AG08395 (cell line): ENCODE measurements at regions not wholly inside any gene's neighbourhood (a gene's known extent, or its start where the extent isn't known, plus 50 kb on each side); places are given as distances from the start of the nearest gene placed in this dataset.
A peak's percentile ranks its signal among the peaks of the same experiment; 100 is the strongest.
"Not testable (repeated sequence)": the region's sequence is repeated elsewhere in the genome, so short reads cannot be mapped to it uniquely, and the experiment has no call there.

Source experiments
- DNase-seq: peaks from one replicate; pipeline ENCODE4 v3.0.0; 2012; ENCODE audit warnings: mixed read lengths, low spot score

DNA sequence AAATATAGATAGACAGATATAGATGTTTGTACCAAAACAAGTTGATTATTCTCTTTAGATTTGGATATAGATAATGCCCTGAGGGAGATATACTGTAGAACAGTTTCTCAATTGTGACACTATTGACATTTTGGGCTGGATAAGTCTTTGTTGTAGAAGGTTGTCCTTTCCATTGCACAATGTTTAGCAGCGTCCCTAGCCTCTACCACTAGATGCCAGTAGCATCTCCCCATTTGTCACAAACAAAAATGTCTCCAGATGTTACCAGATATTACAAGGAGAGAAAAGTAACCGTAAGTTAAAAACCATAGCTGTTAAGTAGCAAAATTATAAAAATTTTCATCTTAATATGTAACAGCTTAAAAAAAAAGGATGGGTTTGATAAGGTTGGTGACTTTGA, 2595.3 kb downstream of the ARAP2 start:
- DNase-seq = peak; percentile 3

DNA sequence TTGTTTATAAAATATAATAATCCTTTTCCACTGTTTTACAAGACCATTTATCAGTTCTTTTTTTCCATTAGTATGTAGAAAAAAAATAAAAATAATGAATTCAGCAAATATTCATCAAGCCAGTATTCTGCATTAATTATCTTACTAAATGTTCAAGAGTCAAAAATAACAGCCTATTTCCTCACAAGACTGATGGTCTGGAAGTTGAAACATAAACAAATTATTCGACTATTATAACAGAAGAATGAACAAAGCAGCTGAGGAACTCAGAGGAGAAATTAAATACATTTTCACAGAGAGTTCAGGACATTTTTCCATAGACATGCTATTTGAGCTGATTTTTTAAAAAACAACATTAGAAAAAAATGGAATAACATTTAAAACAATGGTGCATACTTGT, 2594.8 kb downstream of the ARAP2 start:
- no peak for DNase-seq

DNA sequence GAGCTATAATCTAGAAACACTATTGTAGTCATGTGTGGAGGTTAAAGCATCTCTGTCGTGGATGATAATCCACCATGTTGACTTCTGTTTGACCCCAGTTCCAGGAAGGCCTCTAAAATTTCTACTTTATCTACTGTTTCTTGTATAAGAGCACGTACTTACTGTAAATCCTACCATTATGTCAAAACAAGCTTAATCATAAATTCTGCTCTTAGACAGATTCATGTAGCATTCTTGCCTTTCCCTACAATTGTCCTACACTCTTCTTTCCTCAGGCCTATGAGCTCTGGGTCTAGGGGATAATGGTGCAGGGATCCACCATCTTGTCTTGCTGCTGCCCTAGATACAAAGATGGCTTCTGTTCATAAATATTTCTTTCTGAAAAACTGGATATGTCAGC, 2594.3 kb downstream of the ARAP2 start:
- no peak for DNase-seq

DNA sequence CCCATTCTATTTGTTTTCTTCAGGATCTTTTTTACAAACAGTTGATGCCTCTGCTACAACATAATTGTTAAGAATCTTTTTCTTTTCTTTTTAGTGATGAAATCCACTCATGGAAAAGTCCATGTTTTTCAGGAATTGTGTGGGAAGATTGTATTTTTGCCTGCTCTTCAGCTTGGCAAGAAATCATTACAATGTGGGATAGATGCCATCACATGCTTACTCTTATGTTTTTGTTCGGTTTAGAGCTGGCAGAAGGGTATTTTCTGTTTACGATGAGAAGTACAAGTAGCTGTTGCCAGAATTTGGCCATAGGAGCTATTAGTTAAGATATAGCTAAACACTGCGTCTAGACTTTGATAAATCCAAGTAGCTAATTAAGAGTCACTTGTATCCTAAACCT, 2585.3 kb downstream of the ARAP2 start:
- DNase-seq = no peak

DNA sequence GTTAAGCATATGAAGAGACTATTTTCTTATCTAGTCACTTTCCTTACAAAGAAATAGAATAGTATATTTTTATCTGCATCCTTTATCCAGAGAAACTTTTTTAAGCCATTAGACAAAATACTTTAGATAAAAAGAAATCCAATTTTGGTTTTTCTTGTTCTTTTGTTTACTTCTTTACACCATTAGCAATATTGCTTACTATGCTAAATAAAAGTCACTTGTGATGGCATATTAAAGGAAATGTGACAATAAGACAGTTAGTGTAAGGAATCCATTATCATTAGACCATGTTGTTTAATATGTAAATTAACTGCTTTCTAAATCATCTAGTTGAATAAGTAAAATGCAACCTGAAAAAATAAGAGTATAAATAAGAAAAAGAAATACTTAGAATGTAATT, 2582.7 kb downstream of the ARAP2 start:
- DNase-seq = no peak

DNA sequence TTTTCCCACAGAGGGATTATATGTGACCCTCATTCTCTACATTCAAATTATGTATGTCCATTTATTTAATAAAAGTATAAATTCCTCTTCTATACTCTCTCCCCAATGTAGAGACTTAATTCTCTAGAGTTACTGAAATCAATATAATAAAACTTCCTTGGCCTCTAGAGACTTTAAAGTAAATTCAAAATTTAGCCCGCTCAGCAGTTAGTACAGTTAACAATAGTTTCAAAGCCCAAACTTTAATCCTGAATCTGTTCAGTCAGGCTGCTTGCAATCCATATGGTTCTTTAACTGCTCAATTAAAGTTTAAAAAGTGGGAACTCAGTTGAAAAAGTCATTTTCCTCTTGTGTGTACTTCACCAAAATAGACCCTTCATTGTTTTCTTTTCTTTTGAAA, 2558.4 kb downstream of the ARAP2 start:
- no peak for DNase-seq

DNA sequence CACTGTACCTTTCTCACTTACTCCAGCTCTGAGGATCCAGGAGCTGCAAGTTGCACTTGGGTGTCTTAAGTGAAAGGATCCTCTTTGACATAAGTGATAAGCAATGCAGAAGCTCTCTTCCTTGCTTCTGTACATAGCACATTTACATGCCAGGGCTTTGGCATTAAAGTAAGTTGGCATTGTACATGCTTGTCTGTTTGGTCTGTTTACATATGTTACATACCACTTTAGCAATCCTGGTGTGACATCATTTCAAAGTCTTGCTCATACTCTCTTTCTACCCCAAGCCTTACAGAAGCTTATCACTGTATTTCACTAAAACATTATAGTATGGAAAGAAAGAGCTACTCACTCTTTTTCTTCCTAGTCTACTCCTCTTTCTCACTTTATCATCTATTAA, 2548.3 kb downstream of the ARAP2 start:
- no peak for DNase-seq

DNA sequence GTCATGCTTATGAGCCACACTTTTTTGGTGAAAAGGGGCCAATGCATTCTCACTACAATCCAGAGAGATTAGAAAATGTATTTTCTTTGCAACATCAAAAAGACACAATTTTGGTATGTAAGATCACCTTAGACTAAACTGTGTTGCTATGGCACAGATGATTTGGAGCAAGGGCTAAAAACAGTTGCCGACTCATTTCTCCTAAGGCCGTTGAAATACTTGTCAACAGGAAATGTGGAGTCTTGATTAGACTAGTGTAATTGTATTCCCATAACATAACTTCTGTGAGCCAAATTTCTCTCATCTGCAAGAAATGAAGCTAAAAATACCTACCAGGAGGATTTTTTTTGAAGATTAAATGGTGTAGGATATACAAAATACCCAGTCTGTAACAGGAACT, 2547.7 kb downstream of the ARAP2 start:
- no peak for DNase-seq

DNA sequence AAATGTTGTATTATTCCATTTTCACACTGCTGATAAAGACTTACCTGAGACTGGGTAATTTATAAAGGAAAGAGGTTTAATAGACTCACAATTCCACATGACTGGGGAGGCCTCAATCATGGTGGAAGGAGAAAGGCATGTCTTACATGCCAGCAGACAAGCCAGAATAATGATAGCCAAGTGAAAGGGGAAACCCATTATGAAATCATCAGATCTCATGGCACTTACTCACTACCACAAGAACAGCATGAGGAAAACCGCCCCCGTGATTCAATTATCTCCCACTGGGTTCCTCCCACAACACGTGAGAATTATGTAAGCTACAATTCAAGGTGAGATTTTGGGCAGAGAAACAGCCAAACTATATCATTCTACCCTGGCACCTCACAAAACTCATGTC, 2535.1 kb downstream of the ARAP2 start:
- no peak for DNase-seq

DNA sequence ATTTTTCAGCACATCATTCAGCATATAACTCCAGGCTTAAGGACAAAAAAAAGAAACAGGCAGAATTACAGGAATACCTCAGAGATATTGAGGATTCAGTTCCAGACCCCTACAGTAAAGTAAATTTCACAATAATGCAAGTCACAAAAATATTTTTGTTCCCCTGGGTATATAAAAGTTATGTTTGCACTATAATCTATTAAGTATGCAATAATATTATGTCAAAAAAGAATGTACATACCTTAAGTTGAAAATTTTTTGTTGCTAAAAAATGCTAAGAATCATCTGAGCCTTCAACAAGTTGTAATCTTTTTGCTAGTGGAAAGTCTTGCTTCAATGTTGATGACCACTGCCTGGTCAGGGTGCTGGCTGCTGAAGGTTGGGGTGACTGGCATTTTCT, 2532.5 kb downstream of the ARAP2 start:
- no peak for DNase-seq

DNA sequence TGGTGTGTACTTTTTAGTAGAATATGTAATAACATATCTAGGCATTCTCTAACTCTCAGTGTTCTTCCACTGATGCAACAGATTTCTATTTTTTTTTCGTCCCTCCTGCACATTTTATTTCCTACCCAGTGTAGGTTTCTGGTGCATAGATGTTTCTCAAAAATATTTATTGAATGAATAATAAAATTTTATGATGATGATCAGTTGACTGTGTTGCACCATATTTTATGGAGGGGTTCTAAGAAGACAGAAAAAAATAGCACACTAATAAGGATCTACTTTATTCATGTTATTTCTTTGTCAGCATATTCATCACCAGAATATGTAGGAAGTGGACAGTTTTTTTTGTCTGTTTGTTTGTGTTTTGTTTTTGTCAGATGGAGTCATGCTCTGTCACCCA, 2529.3 kb downstream of the ARAP2 start:
- no peak for DNase-seq

DNA sequence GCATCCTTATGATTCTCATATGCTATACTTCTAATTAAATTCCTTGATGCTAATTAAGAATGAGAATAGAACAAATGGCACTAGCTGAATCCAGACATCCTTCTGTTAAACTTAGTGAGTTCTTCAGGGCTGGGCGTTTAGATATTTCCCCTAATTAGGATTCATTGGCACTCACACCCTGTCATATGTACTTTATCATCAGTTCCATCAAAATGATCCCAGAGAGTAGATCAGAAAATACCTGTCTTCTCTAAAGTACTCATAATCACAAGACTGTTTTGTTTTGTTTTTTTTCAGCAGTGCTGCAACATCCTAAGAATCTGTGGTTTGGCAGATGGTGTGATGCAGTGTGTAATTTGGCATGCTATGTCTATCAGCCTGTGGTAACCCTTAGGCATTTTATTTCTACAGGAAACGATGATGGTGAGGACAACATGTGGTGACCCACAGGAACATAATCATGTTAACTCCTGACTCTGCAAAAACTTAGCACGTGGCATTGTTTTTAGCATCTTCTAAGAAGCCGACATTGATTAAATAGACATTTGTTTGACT, 2528.4 kb downstream of the ARAP2 start:
- DNase-seq = peak; percentile 69

DNA sequence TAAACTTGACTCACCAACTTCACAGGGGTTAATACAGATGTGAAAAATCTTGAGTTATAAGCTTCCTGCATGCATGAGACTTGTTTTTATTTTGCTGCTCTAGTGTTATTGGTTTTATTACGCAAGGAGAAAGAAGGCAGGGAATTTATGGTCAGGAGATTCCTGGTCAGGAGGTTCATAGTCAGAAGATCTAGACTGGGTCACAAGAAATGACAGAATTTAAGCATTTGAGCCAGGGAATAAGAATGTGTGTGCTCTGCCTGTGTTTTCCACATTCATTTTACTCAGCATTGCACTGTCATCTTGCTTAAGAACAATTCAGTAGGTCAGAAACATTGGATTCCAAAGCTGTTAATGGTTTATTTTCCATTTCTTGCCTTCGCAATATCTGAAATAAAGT, 2522.1 kb downstream of the ARAP2 start:
- peak; percentile 14 for DNase-seq

DNA sequence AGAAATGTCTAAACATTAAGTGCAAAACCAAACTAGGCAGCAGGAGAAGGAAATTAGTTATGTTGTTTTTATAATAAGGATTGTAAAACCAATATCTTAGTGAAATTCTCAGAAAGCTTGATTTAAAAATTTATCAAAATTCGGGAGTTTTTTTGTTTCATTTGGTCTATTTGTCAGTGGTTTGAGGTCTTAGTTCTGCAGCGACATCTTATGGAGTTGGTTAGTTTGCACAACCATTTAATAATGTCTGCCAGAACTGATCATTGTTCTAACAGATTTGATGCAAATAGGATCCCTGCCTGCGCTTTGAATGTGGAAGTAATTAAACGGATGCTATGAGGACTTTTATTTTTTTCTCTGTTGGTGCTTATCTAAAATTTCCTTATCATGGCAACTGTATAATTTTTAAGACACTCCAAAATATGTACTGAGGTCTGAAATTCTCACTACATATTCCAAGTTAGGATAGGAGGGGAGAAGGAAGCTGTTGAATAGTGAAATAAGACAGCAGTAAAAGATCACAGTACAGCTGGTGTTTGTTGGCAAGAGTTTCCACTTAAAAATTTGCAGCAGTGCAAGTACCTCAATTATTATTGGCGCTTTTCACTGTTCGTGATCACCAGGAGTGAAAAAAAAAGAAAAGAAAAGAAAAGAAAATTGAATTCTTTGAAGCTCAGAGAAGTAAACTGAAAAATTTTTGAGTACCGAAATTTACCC, 2521.4 kb downstream of the ARAP2 start:
- DNase-seq = peak; percentile 3

DNA sequence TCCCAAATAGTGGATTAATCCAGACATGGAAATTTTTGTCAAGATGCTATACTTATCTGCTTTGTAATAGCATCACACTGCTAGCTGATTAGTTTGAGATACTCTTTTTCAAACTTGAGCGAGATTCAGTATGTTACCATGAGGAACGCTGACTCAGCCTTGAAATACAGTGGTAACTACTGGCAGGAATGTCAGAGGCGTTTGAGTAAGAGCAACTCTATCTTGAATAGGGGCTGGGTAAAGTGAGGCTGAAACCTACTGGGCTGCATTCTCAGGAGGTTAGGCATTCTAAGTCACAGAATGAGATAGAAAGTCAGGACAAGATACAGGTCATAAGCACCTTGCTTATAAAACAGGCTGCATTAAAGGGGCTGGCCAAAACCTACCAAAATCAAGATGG, 2519.6 kb downstream of the ARAP2 start:
- no peak for DNase-seq

DNA sequence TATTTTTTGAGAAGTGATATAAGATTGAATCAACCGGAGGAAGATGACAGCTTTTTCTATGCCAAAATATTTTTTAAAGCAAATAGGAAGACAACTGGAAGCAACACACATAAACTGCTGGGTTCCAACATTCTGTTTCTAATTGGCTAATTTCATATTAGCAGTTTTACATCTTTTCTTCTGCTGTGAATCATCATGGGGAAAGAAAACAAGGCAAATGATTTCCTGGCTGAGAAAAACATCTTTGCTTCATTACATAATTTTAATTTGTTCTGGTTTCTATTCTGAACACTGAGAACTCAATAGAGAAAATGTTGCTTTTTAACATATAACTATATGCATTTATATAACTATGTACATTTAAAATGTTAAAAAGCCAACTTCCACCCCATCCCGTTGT, 2518.5 kb downstream of the ARAP2 start:
- DNase-seq = no peak

DNA sequence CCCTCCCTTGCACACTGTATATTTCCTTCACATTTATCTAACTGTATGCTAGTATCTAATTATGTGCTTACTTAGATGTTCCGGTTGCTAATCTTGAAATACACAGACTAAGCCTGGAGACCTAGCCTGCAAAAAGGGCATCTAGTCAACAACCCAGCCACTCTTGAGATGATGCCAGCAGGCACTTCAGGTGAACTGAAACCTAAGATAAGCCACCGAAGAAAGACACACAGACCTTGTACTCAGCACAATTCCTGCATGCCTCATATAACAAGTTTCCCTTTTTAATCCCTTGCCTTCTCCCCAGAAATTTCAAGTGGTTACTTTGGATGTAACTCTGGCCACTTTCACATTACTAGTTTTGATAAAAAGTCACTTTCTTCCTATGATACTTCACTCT, 2506.6 kb downstream of the ARAP2 start:
- no peak for DNase-seq

DNA sequence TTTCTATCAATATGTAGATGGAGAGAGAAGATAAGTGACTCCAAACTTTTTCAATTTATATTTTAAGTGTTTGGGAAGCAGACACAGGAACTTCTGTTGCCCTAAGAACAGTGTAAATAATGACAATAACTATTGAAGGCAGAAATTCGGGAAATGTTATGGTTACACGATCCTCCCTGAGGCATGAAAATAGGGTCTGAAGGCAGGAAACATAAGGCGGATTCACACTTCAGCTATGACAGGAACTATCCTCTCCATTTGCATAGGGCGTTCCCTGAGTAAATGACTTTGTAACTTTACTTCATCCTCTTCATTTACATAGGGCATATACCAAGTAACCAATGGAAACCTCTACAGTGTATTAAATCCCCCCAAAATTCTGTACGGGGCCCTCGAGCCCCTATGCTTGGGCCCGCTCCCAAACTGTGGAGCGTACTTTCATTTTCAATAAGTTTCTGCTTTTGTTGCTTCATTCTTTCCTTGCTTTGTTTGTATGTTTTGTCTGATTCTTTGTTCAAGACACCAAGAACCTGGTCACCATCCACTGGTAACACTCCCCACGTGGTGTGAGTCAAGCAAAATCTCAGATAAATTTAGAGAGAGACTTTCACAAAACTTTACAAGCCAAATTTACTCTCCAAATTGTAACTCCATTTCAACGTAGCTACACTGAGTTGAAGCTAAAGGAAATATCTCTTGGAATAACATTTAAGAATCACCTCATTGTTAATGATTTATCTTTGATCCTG, 2504.3 kb downstream of the ARAP2 start:
- no peak for DNase-seq

DNA sequence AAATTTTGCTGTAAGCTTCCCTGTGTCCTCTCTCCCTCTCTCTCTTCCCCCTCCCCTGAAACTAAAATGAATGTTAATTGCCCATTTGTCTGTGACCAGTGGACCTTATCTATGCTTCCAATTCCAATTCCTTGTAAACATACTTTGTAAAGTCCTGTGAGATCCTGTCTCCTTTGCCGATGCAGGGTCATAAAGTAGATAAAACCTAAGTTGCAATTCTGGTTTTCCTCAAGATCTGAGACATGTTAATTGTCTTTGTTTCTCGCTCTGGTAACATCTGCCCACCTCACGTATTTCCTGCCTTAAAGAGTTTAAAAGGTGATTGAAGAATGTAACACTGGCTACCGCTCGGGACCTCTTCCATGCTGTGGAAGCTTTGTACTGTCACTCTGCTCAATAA, 2503.4 kb downstream of the ARAP2 start:
- DNase-seq = not testable (repeated sequence)

DNA sequence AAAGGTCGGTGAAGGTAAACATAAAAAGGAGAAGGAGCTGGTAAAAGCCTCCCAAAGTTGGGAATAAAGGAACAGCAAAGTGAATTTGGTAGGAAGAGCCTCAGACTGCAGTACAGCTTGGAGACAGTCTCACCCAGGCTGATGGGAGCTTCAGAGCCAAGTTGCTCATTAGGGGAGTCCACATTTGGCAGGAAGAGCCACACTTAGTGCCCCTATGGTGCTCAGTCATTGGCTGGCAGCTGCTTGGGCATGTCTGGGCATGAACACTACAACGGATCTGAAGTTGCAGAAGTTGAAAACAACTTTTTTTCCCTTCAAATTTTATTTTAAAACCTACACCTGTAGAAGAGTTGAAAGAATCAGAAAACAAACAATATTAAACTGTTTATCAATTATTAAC, 2497.3 kb downstream of the ARAP2 start:
- peak; percentile 2 for DNase-seq

DNA sequence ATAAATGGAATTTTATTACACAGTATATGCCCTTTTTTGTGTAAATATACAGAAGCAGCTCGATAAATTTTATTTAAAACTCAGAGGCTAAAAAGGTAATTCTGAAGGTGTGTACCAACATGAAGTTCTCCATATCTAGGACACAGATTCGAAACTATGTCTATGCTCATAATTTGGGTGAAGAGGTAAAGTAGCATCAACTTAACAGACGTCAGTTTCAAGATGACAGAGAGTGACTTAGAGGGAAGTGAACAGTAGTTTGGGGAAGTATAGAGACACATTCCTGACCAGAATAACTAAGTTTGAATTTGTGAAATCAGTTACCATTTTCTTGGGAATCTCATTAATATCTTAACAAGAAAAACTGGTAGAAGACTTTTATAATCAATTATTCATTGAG, 2493.3 kb downstream of the ARAP2 start:
- no peak for DNase-seq

DNA sequence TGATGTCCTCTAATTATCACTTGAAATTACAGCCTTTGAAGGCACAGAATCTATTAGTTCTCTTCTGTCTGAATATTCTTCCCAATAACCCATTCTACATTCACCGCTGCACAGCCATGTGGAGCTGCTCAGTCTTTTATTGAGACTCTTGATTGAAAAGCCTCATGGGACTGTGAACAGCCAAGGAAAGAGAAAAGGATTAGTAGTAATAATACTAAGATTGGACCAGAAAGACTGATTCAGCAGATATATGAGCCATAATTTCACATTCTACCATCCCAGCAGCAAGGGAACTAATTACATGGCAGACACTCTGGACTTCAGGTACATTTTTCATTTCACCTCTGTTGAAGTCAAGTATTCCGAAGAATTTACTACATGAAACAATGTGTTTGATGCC, 2471.7 kb downstream of the ARAP2 start:
- DNase-seq = no peak

DNA sequence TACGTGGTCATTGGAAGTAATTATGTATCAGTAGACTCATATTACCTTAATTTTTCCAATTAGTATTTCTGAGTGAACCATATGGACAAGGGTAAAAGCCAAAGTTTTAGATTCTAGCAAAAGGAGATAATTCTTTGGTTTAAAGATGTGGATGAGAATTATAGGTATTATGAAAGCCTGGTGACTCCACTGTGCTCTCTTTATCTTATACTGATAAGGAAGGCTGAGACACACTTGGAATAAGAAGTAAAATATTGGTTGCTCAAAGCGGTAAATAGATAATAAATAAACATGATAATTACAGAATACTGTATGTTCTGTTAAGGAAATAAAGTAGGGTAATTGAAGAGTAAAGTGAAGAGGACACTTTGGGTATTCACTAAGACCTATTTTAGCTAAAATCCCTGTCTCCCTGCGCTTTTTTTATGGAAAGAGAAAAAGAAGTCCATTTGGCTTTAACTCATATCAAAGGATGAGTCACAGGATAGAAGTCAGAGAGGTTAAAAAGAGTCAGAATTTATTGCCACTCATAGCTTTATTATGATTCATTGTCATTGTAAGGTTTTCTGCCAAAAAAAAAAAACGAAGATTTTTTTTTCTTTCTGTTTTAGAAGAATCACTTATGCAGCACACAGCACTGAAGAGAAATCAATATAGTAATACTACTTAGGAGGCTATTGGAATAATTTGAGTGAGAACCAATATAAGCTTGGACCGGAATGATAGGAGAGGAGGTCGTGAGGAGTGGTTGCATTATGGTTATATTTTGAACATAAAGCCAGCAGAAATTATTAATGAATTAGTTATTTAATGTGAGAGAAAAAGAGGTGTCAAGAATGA, 2463.1 kb downstream of the ARAP2 start:
- DNase-seq = peak; percentile 9
